ENCODE measurements at regions not wholly inside any gene's neighbourhood (a gene's known extent, or its start where the extent isn't known, plus 50 kb on each side); places are given as distances from the start of the nearest gene placed in this dataset.

- Histone ChIP-seq H3K4me3 (ENCODE audit: low read length, poor library complexity, severe bottlenecking) (no peak overlapping the region), H3K4me1 (ENCODE audit: insufficient read depth, low read length, poor library complexity, severe bottlenecking) (no peaks in the 10 kb centered on the region), H3K4me2 (ENCODE audit: low read depth, low read length, poor library complexity, severe bottlenecking) (no peak overlapping the region), H3K9ac (ENCODE audit: low read depth, low read length, poor library complexity, severe bottlenecking) (no peak overlapping the region), H3K27me3 (ENCODE audit: insufficient read depth, low read length, poor library complexity, severe bottlenecking) (no peaks in the 10 kb centered on the region), H2AFZ (ENCODE audit: low read length) (no peak overlapping the region), H3K36me3 (ENCODE audit: insufficient read depth, low read length) (no peaks in the 10 kb centered on the region), H3K9me2 (replicated peaks; ENCODE audit: low read depth, low read length) (no peaks in the 10 kb centered on the region), H3K79me2 (ENCODE audit: insufficient read depth, low read length) (no peaks in the 10 kb centered on the region), H4K20me1 (ENCODE audit: insufficient read depth, low read length, poor library complexity, severe bottlenecking) (no peaks in the 10 kb centered on the region), H3F3A (ENCODE audit: low read depth) (no peaks in the 10 kb centered on the region), H3K9me3 (ENCODE audit: insufficient read depth, low read depth, low read length) (no peaks in the 10 kb centered on the region)
- TF ChIP-seq EZH2phosphoT487 (IDR thresholded peaks at IDR 0.05; ENCODE audit: borderline replicate concordance) (no peak), CTCF (conservative IDR thresholded peaks at IDR 0.05; ENCODE audit: low read length) (no peak)
Observed at GRCh38 chr9:38141746-38142591, 72.9 kb upstream of the SHB start.

GRCh38 chr9:38138276-38138675 is 69.2 kb upstream of the SHB start:
- Histone ChIP-seq H3K79me2 (ENCODE audit: insufficient read depth, low read length) (no peaks in the 10 kb centered on the region), H3K9me3 (ENCODE audit: insufficient read depth, low read depth, low read length) (no peaks in the 10 kb centered on the region), H3K9me2 (replicated peaks; ENCODE audit: low read depth, low read length) (no peaks in the 10 kb centered on the region)

GRCh38 chr9:38137342-38137741 is 68.3 kb upstream of the SHB start:
- H3K36me3 ChIP-seq (ENCODE audit: insufficient read depth, low read length): no peaks in the 10 kb centered on the region
- no peaks in the 10 kb centered on the region for H3K27me3 ChIP-seq (ENCODE audit: insufficient read depth, low read length, poor library complexity, severe bottlenecking)
- H3K4me3 ChIP-seq (ENCODE audit: low read length, poor library complexity, severe bottlenecking): no peak overlapping the region
- H3F3A ChIP-seq (ENCODE audit: low read depth): no peaks in the 10 kb centered on the region
- no peaks in the 10 kb centered on the region for H3K9me3 ChIP-seq (ENCODE audit: insufficient read depth, low read depth, low read length)
- no peak overlapping the region for H3K4me2 ChIP-seq (ENCODE audit: low read depth, low read length, poor library complexity, severe bottlenecking)
- no peak overlapping the region for H3K9ac ChIP-seq (ENCODE audit: low read depth, low read length, poor library complexity, severe bottlenecking)
- no peaks in the 10 kb centered on the region for H3K4me1 ChIP-seq (ENCODE audit: insufficient read depth, low read length, poor library complexity, severe bottlenecking)
- H3K9me2 ChIP-seq (replicated peaks; ENCODE audit: low read depth, low read length): no peaks in the 10 kb centered on the region
- no peak for TF ChIP-seq CTCF (conservative IDR thresholded peaks at IDR 0.05; ENCODE audit: low read length)
- no peak for TF ChIP-seq EZH2phosphoT487 (IDR thresholded peaks at IDR 0.05; ENCODE audit: borderline replicate concordance)
- H4K20me1 ChIP-seq (ENCODE audit: insufficient read depth, low read length, poor library complexity, severe bottlenecking): no peaks in the 10 kb centered on the region
- H2AFZ ChIP-seq (ENCODE audit: low read length): no peak overlapping the region
- no peaks in the 10 kb centered on the region for H3K79me2 ChIP-seq (ENCODE audit: insufficient read depth, low read length)

More at GRCh38 chr9:38138276-38138675, 69.2 kb upstream of the SHB start:
- Histone ChIP-seq H4K20me1 (ENCODE audit: insufficient read depth, low read length, poor library complexity, severe bottlenecking) (no peaks in the 10 kb centered on the region), H2AFZ (ENCODE audit: low read length) (no peak overlapping the region), H3K9ac (ENCODE audit: low read depth, low read length, poor library complexity, severe bottlenecking) (no peak overlapping the region), H3K4me2 (ENCODE audit: low read depth, low read length, poor library complexity, severe bottlenecking) (no peak overlapping the region), H3K4me3 (ENCODE audit: low read length, poor library complexity, severe bottlenecking) (no peak overlapping the region), H3K36me3 (ENCODE audit: insufficient read depth, low read length) (no peaks in the 10 kb centered on the region), H3K4me1 (ENCODE audit: insufficient read depth, low read length, poor library complexity, severe bottlenecking) (no peaks in the 10 kb centered on the region), H3F3A (ENCODE audit: low read depth) (no peaks in the 10 kb centered on the region), H3K27me3 (ENCODE audit: insufficient read depth, low read length, poor library complexity, severe bottlenecking) (no peaks in the 10 kb centered on the region)
- TF ChIP-seq CTCF (conservative IDR thresholded peaks at IDR 0.05; ENCODE audit: low read length) (no peak), EZH2phosphoT487 (IDR thresholded peaks at IDR 0.05; ENCODE audit: borderline replicate concordance) (no peak)

Data from Loucy (cell line).